Motor neuron (in vitro differentiated cells): ENCODE measurements at regions not wholly inside any gene's neighbourhood (a gene's known extent, or its start where the extent isn't known, plus 50 kb on each side); places are given as distances from the start of the nearest gene placed in this dataset.

Source experiments
- ATAC-seq, 8 experiments: fragments of 200-7000 bp; cut with Tn5 transposase; replicated peaks in 6 of 8; 2 replicates each; pipeline ENCODE4 v1.8.0; 2021; ENCODE audit warnings: mild to moderate bottlenecking in 8 of 8, moderate library complexity in 8 of 8
- H3K27ac ChIP-seq, 2 donors: fragments of 250-450 bp; sonication (Bioruptor Pico); 2 replicates each; pipeline ENCODE4 v1.9.0; 2021; ENCODE audit warnings: antibody characterized with exemption in 2 of 2, mild to moderate bottlenecking in 2 of 2, moderate library complexity in 1 of 2
- H3K4me1 ChIP-seq, 2 donors: fragments of 250-450 bp; sonication (Bioruptor Pico); replicated peaks in 1 of 2; 2 replicates each; pipeline ENCODE4 v1.6.1; 2021; ENCODE audit warnings: antibody characterized with exemption in 2 of 2, mild to moderate bottlenecking in 2 of 2, moderate library complexity in 1 of 2
- H3K4me3 ChIP-seq, 5 donors: fragments of 250-450 bp; sonication (Bioruptor Pico); 2 replicates each; pipeline ENCODE4 v1.9.0; 2021; ENCODE audit warnings: antibody characterized with exemption in 5 of 5, mild to moderate bottlenecking in 5 of 5, moderate library complexity in 4 of 5
- WGBS, 10 experiments: fragments of 450-650 bp; shearing (Covaris generic); methylation state at CpG; one replicate each; pipeline ENCODE4 v1.0.0; 2022; 5-methylcytosine and 5-hydroxymethylcytosine counted together
- in situ Hi-C, 9 experiments: fragments of 400-800 bp; cut with MboI; loops; one replicate each; pipeline ENCODE4 v1.15.0; 2021; ENCODE audit warnings: low sequenced_read_pairs in 9 of 9, low pct_unique_long_range_greater_than_20kb in 2 of 9; ENCODE audit not compliant: unreplicated experiment in 9 of 9

DNA sequence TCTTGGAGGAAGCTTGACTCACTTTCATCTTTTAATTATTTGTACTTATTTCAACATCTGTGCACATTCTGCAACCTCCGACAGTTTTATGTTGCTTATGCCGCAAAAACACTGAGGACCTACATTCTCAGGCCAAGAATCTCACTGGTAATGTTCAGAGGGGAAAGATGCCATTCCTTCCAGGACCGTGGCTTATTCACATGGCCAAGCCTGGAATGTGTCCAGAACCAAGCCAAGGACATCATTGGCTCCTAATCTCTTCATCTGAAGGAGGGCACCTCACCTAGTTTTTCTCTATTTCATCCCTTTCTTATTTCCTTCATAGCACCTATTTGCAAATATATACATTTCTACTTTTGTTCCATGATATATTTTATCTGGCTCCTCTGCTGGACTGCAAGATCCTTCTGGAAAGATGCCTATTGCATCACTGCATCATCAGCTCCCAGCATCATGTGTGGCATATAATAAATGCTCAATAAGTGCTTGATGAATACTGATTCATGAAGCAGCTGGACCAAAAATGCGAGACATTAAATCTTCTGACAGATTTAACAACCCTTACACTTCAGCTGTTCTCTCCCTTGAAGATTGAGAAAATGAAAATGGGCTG is 377.1 kb downstream of the TNS1 start:
- no peak for ATAC-seq
- 11 to 100% (median 75%) methylated on average over 2 to 4 of the region's 4 CpGs; no CpG with 5 or more reads in 1 of the 10 experiments for WGBS, 10 experiments
- in situ Hi-C loops: no loop called here
- peaks cover 23 to 26% of the 10 kb centered on the region in 2 donors for H3K4me1 ChIP-seq
- H3K4me3 ChIP-seq: no peak overlapping the region
- H3K27ac ChIP-seq: no peak overlapping the region

DNA sequence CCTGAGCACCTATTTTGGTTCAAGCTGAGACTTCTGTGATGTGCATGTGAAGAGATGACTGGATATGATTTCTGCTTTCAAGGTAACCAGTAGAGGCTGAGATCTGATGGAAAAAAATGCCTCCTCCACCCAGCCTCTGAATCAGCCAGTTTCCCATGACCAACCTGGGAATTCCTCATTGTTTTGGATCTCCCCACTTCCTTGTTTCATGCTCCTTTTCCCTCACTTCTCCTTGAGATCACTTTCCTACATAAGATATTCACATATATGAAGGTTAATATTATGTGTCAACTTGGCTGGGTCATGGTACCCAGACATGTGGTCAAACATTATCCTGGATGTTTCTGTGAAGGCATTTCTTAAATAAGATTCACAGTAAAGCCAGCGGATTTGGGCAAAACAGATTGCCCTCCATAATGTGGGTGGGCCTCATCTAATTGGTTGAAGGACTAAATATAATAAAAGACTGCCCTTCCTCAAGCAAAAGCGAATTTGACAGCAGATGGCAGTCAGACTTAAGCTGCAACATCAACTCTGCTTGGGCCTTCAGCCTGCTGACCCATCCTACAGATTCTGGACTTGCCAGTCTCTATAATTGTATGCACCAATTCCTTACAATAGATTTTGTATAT is 379.4 kb downstream of the TNS1 start:
- peaks cover 22 to 27% of the 10 kb centered on the region in 2 donors for H3K4me1 ChIP-seq
- H3K4me3 ChIP-seq: no peak overlapping the region
- in situ Hi-C loops: no loop called here
- WGBS, 10 experiments: 70 to 100% (median 92%) methylated on average over 1 to 2 of the region's 2 CpGs; no CpG with 5 or more reads in 3 of the 10 experiments
- no peak for ATAC-seq
- H3K27ac ChIP-seq: no peak overlapping the region

GRCh38 chr2:217622205-217623060 is 380.4 kb downstream of the TNS1 start:
- Histone ChIP-seq H3K4me1 (peaks cover 29 to 37% of the 10 kb centered on the region in 2 donors), H3K27ac (peak overlapping the region; percentile 57 to 60), H3K4me3 (no peak overlapping the region)
- ATAC-seq: peak in 7 of 8 experiments; percentile 18 to 97 (median 96)
- WGBS, 10 experiments: 8 to 100% (median 50%) methylated on average over 1 to 7 of the region's 9 CpGs; no CpG with 5 or more reads in 1 of the 10 experiments
- in situ Hi-C loops: no loop called here

- no peak for ATAC-seq
- in situ Hi-C loops: no loop called here
- WGBS, 10 experiments: 67 to 100% (median 77%) methylated on average over 1 to 2 of the region's 2 CpGs; no CpG with 5 or more reads in 4 of the 10 experiments
These were observed 381.4 kb downstream of the TNS1 start for GRCh38 chr2:217621391-217621801.

GRCh38 chr2:217618744-217619143 is 384.1 kb downstream of the TNS1 start:
- in situ Hi-C loops: no loop called here
- no peak for ATAC-seq
- 66 to 100% (median 93%) methylated on average over 1 to 2 of the region's 2 CpGs; no CpG with 5 or more reads in 1 of the 10 experiments for WGBS, 10 experiments

More at GRCh38 chr2:217621391-217621801, 381.4 kb downstream of the TNS1 start:
- H3K27ac ChIP-seq: no peak overlapping the region
- no peak overlapping the region for H3K4me3 ChIP-seq
- H3K4me1 ChIP-seq: peaks cover 31 to 39% of the 10 kb centered on the region in 2 donors

GRCh38 chr2:217617616-217618022 is 385.2 kb downstream of the TNS1 start:
- Histone ChIP-seq H3K4me3 (no peak overlapping the region), H3K27ac (no peak overlapping the region), H3K4me1 (peaks cover 26 to 35% of the 10 kb centered on the region in 2 donors)
- WGBS, 10 experiments: 17 to 90% (median 38%) methylated on average over 1 to 3 of the region's 8 CpGs; no CpG with 5 or more reads in 5 of the 10 experiments
- in situ Hi-C loops: no loop called here
- ATAC-seq: peak in 4 of 8 experiments; percentile 17 to 51 (median 46)

More at GRCh38 chr2:217618744-217619143, 384.1 kb downstream of the TNS1 start:
- Histone ChIP-seq H3K4me1 (peaks cover 31 to 39% of the 10 kb centered on the region in 2 donors), H3K4me3 (no peak overlapping the region), H3K27ac (no peak overlapping the region)

DNA sequence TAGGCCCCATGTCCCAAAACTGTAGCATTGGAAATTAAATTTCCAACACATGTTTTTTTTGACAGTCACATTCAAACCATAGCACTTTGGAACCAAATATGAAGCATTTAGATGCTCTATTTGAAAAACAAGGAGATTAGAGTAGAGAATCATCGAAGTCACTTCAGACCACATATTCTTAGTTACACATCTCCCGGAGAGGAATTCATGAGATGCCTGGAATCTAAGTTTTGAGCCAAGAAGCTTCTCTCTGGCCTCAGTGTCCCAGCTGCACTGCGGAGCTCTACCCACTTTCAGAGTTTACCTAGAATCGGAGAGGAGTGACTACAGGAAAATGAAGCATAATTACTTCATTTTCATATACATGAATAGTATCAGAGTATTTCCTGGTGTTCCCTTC is 385.9 kb downstream of the TNS1 start:
- 87 to 100% (median 98%) methylated on average over 1 to 4 of the region's 4 CpGs; no CpG with 5 or more reads in 4 of the 10 experiments for WGBS, 10 experiments
- peak in 1 of 8 experiments; percentile 25 for ATAC-seq
- in situ Hi-C loops: no loop called here
- peaks cover 20 to 28% of the 10 kb centered on the region in 2 donors for H3K4me1 ChIP-seq
- H3K4me3 ChIP-seq: no peak overlapping the region
- no peak overlapping the region for H3K27ac ChIP-seq

DNA sequence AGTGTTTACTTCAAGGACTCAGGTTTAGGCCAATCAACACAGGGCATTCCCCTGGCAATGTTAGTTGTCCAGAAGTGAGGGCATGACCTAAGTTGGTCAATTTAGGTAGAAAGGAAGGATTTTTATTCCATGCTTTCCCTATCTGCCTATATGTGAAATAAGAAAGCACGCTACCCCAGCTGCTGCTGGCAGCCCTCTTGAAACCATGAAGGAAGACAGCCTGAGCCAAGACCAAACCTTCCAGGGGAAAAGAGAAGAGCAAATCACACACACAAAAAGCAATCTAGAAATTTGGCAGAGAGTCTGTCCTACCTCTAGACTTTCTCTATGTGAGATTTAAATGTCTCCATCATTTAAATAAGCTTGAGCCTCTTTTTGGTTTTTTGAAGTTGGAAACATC is 387.6 kb downstream of the TNS1 start:
- Histone ChIP-seq H3K4me3 (no peak overlapping the region), H3K27ac (no peak overlapping the region), H3K4me1 (peaks cover 9 to 17% of the 10 kb centered on the region in 2 donors)
- 80 to 100% (median 100%) methylated on average over 1 of the region's 1 CpG; no CpG with 5 or more reads in 6 of the 10 experiments for WGBS, 10 experiments
- in situ Hi-C loops: no loop called here
- no peak for ATAC-seq

- ATAC-seq: no peak
- no peak overlapping the region for H3K4me3 ChIP-seq
- WGBS, 10 experiments: 50 to 100% (median 98%) methylated on average over 1 to 3 of the region's 3 CpGs; no CpG with 5 or more reads in 2 of the 10 experiments
These were observed 388.3 kb downstream of the TNS1 start for GRCh38 chr2:217614498-217614897.

GRCh38 chr2:217614096-217614495 is 388.7 kb downstream of the TNS1 start:
- WGBS, 10 experiments: 32 to 100% (median 77%) methylated on average over 1 to 4 of the region's 4 CpGs
- H3K27ac ChIP-seq: no peak overlapping the region
- in situ Hi-C loops: no loop called here
- no peak overlapping the region for H3K4me3 ChIP-seq
- peaks cover 9 to 18% of the 10 kb centered on the region in 2 donors for H3K4me1 ChIP-seq
- no peak for ATAC-seq

More at GRCh38 chr2:217614498-217614897, 388.3 kb downstream of the TNS1 start:
- Histone ChIP-seq H3K27ac (no peak overlapping the region), H3K4me1 (peaks cover 9 to 18% of the 10 kb centered on the region in 2 donors)
- in situ Hi-C loops: no loop called here

GRCh38 chr2:217612920-217613319 is 389.9 kb downstream of the TNS1 start:
- no peak overlapping the region for H3K4me3 ChIP-seq
- WGBS, 10 experiments: 60 to 100% (median 95%) methylated on average over 1 to 7 of the region's 9 CpGs; no CpG with 5 or more reads in 2 of the 10 experiments
- no peak for ATAC-seq
- no peak overlapping the region for H3K27ac ChIP-seq
- H3K4me1 ChIP-seq: peaks cover 12 to 13% of the 10 kb centered on the region in 2 donors
- in situ Hi-C loops: no loop called here

- no peak overlapping the region for H3K27ac ChIP-seq
- H3K4me1 ChIP-seq: peaks cover 6 to 12% of the 10 kb centered on the region in 2 donors
- WGBS, 10 experiments: 0 to 100% (median 90%) methylated on average over 1 to 3 of the region's 3 CpGs; no CpG with 5 or more reads in 1 of the 10 experiments
- no peak for ATAC-seq
- in situ Hi-C loops: no loop called here
- H3K4me3 ChIP-seq: no peak overlapping the region
These were observed 390.6 kb downstream of the TNS1 start for GRCh38 chr2:217612211-217612610.
